OCI-LY7 (cell line): ENCODE measurements at regions not wholly inside any gene's neighbourhood (a gene's known extent, or its start where the extent isn't known, plus 50 kb on each side); places are given as distances from the start of the nearest gene placed in this dataset.

Source experiments
- CTCF ChIP-seq: fragments of 200-600 bp; sonication (generic); conservative IDR thresholded peaks from 2 replicates; pipeline ENCODE4 v1.5.1; 2014; ENCODE audit warnings: mild to moderate bottlenecking, antibody characterized with exemption, low read length, moderate library complexity, mixed read lengths
- EZH2phosphoT487 ChIP-seq: fragments of 200-600 bp; sonication (generic); IDR thresholded peaks from 2 replicates; pipeline ENCODE4 v1.6.1; 2018; ENCODE audit warnings: low read depth, borderline replicate concordance, mild to moderate bottlenecking, mixed run types, antibody characterized with exemption, low read length, moderate library complexity, mixed read lengths

- TF ChIP-seq CTCF (no peak), EZH2phosphoT487 (no peak)
These were observed 589.9 kb upstream of the LRRTM1 start for GRCh38 chr2:80894486-80894885.
